ENCODE measurements at regions not wholly inside any gene's neighbourhood (a gene's known extent, or its start where the extent isn't known, plus 50 kb on each side); places are given as distances from the start of the nearest gene placed in this dataset.

- H3K4me3 ChIP-seq (ENCODE audit: low read depth, low read length), result no peak overlapping the region
Measured at GRCh38 chr5:118555727-118556126, 432.6 kb downstream of the DTWD2 start.

DNA sequence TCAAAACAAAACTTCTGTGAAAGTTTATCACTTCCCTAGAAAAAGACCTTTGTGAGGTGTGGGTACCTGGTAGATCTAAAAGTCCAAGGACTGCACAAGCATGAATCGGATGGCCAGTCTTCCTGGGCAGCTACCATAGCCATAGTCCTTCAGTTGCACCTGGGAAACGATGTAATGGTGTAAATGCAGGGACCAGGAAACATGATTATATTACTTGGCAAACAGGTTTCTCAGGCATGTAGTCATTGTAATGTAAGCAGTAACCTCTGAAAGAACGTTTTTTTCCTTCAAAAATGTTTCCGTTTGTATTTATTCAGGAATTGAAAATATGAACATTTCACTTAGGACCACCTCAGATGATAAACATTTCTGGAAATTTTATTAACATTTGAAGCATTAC lies 433.4 kb downstream of the DTWD2 start:
- H3K4me3 ChIP-seq (ENCODE audit: low read depth, low read length), result no peak overlapping the region

- no peak overlapping the region for H3K4me3 ChIP-seq (ENCODE audit: low read depth, low read length)
Measured at GRCh38 chr5:118554241-118554640, 434.1 kb downstream of the DTWD2 start.

DNA sequence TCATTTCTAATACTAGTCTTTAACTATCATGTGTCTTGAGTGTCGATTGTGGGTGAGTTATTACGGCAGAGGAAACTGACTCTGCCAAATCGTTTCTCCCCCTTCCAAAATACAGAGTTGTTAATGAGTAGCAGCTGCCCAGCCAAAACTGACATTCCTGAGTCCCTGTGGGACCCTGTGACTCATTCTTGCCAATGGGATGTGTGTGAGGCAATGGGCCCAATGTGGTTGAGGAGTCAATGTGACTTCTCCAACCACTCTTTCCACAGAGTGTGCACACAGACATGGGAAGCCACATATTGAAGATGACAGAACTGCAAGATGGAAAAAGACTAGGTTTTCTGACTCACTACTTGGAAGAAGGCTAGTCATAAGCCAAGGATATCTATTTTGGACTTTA lies 434.7 kb downstream of the DTWD2 start:
- H3K4me3 ChIP-seq (ENCODE audit: low read depth, low read length), result no peak overlapping the region

DNA sequence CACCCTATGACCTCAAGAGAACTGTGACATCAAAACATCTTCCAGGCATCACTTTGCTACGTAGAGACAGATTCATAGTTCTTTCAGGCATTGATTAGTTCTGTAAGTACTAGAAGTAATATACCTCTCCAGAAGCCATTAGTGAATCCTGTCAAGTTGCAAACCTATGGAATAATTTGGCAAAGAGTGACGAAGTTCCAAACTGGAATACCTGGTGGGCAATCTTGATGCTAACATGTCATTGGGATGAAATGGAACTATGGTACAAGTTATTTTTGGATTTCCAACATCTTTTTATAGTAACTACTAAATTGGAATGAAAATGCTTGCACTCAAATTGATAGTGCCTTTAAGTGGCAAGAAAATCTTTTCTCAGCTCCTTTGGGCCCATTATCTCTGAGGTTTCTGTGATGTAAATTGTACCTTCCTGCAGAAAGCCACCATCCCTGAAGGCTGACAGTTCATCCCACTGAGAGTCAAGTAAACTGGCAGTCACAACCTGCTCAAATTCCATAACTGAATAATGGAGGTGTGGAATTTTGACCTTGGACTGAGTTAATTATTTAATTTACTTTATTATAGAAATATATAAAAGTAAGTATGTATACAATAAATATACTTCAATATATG lies 435.5 kb downstream of the DTWD2 start:
- no peak overlapping the region for H3K4me3 ChIP-seq (ENCODE audit: low read depth, low read length)

DNA sequence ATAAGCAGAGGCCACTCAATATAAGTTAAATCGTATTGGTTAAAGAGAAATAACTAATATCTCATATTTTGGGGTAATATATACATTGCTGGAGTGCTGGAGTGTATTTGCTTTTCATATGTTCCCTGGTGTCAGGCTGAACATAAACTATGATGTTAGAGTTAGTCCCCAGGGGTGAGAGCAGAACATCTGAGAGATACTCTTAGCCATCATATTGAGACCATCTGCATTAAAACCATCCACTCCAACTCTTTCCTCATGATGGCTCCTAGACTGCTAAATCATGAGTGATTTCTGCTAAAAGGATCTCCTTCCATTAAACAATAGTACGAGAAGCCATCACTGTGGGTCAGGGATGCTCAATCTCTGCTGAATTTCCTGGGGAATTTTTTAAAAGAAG lies 436.2 kb downstream of the DTWD2 start:
- H3K4me3 ChIP-seq (ENCODE audit: low read depth, low read length), result no peak overlapping the region

DNA sequence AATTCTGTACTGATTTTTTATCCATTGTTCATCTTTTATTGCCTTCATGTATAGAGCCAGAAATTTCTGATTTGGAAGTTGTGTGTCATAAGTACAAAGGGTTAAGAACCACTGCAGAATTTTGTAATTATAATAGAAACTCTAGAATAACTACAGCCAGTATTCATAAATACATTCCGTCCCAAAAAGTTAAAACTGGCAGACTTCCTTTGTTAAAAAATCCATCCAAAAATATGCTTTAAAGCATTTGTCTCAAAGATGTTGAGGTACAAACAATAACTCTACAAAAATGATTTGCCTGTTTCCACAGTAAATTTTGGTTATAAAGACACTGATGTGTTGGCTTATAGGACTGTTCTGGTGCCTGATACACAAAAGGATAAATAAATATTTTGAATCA lies 436.6 kb downstream of the DTWD2 start:
- no peak overlapping the region for H3K4me3 ChIP-seq (ENCODE audit: low read depth, low read length)

DNA sequence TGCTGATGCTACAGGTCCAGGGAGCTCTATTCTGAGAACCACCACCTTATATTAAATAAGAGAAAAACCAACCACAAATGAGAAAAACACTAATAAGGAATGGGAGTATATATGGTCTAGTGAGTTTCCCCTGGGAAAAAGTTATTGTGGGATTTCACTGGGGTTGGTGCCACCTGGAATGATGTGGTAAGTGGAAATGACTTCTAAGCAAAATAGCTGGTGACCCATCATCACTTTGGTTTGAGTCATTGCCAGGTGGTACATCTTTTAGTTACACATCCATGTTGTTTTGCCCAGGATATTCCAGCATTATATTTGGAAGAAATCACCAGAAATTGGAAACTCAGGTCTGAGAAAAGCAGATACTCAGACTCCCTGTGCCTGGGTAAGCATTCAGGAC lies 437.3 kb downstream of the DTWD2 start:
- no peak overlapping the region for H3K4me3 ChIP-seq (ENCODE audit: low read depth, low read length)

- no peak overlapping the region for H3K4me3 ChIP-seq (ENCODE audit: low read depth, low read length)
Measured at GRCh38 chr5:118548761-118549720, 439.3 kb downstream of the DTWD2 start.

DNA sequence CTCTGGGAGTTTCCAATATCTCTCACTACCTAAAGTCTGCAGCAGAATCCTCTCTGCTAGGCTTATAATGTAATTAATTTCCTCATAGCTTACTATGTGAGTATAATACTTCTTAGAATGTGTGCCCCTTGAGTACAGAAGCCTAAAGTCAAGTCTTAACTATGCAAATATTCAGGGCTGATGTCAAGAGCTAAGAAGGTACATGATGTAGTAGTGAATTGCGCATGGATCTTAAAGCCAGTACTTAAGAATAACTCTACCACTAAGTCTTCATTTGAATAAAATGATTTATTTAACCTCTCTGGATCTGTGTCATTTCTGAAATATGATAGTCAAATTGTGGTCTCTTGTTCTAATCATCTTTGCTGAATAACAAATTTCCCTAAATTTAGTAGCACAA lies 442.9 kb downstream of the DTWD2 start:
- H3K4me3 ChIP-seq (ENCODE audit: low read depth, low read length), result no peak overlapping the region

- H3K4me3 ChIP-seq (ENCODE audit: low read depth, low read length), result no peak overlapping the region
Measured at GRCh38 chr5:118544887-118545449, 443.4 kb downstream of the DTWD2 start.

DNA sequence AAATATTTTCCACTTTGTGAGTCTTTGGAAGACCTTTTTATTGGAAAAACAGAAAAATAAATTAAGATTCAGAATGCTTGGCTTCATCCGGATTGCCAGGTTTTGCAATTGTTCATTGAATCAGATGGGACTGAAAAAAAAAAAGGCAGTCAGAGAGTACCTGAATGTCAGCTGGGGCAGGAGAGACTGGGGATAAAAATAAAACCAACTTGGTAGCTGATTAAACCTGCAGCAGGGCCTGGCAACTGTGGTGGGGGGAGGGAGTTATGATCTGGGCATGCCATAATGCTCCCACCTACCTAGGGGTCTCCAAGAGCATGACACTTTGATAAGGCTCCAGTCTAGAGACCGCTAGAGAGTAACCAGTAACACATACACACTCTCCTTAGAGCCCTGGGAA lies 454.4 kb downstream of the DTWD2 start:
- no peak overlapping the region for H3K4me3 ChIP-seq (ENCODE audit: low read depth, low read length)

DNA sequence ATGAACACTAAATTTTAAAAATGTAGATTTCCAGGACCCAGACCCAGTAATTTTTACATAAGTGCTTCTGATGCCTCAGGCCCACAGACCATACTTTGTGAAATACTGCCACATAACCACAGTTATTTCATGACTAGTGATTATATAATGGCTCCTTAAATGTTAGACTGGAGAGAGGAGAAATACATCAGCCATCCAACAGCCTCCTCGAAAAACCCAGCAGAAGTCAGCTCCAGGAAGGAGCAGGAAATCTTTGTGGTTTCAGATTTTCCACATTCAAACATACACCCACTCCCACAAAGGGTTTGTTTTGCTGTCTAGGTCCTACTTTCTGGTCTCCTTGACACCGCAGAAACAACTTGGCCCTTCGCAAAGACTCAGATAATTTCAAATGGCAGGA lies 455.2 kb downstream of the DTWD2 start:
- H3K4me3 ChIP-seq (ENCODE audit: low read depth, low read length), result no peak overlapping the region

DNA sequence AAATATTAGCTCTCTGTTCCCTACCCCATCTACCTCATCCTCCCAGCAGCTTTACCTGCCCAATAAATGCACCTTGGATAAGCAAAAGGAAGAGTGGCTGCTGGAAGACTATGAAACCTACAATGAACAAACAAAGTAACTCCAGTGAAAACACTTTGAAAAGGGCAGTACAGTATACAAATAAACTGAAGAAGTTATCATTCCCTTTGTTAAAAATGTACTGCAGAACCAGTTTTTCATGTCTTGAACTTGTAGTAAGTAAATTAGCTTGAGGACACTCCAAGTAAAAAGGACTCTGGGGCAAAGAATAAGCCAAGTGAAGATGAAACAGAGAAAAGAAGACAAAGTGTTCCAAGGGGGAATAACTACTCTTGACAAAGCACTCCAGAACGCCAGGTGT lies 457.1 kb downstream of the DTWD2 start:
- no peak overlapping the region for H3K4me3 ChIP-seq (ENCODE audit: low read depth, low read length)

GRCh38 chr5:118529361-118530144 lies 458.8 kb downstream of the DTWD2 start:
- no peak overlapping the region for H3K4me3 ChIP-seq (ENCODE audit: low read depth, low read length)

GRCh38 chr5:118522626-118523025 lies 465.7 kb downstream of the DTWD2 start:
- no peak overlapping the region for H3K4me3 ChIP-seq (ENCODE audit: low read depth, low read length)

DNA sequence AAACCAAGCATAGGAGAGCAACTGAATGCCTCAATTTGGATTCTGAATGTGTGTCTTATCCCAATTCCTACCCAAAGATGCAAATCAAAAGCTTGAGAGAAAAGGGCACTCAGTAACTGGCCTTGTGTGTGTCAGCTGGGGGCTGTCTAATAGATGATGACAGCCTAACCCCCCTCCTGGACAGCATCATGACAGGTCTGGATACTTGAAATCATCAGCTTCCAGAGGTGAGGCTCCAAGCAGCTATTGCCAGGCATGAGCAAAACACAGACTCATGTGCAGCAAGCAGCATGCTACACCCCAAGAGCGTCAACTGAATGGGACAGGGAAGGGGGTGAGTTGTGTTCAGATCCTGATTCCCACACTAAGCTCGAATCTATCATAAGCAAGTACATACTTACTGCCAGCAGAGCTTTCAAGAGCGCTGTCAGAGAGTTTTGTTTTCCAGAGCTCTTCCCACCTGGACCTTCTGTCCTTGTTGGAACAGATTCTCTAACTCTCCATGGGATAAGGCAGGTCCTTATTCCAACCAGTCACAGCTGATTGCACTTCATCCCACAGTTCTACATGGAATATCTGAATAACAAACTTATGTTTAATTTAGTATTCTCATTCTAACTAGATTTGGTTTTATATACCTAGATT lies 467.5 kb downstream of the DTWD2 start:
- H3K4me3 ChIP-seq (ENCODE audit: low read depth, low read length), result no peak overlapping the region

GRCh38 chr5:118519466-118519865 lies 468.9 kb downstream of the DTWD2 start:
- no peak overlapping the region for H3K4me3 ChIP-seq (ENCODE audit: low read depth, low read length)

GRCh38 chr5:118518720-118519119 lies 469.6 kb downstream of the DTWD2 start:
- no peak overlapping the region for H3K4me3 ChIP-seq (ENCODE audit: low read depth, low read length)

DNA sequence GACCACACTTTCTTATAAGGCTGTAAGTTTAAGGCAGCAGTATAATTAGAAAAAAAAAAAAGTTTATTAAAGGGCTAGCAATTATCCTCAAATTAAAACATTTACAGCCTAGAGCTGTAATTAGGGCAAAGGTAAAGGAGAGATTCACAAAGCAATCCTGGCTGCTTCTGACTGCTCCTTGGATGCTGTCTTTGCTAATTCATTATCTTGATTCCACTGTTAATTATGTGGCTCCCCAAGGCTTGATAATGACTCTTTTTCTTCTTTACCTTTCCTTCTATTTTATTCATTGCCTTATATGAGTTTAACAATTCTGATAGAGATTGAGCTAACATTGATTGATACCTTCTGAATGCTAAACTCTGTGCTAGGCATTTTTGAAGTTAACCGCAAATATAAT lies 476.5 kb downstream of the DTWD2 start:
- H3K4me3 ChIP-seq (ENCODE audit: low read depth, low read length), result no peak overlapping the region
